ENCODE measurements at regions not wholly inside any gene's neighbourhood (a gene's known extent, or its start where the extent isn't known, plus 50 kb on each side); places are given as distances from the start of the nearest gene placed in this dataset.

DNA sequence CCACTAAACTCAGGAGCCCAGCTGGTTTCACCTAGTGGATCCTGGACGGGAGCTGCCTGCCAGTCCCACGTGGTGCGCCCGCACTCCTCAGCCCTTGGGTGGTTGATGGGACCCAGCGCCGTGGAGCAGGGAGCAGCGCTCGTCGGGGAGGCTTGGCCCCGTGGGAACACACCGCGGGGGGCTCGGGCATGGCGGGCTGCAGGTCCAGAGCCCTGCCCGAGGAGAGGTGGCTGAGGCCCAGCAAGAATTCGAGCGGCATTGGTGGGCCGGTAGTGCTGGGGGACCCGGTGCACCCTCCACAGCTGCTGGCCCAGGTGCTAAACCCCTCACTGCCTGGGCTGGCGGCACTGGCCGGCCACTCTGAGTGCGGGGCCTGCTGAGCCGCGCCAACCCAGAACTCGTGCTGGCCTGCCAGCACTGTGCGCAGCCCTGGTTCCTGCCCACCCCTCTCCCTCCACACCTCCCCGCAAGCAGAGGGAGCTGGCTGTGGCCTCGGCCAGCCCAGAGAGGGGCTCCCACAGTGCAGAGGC, 137.3 kb downstream of the TRIB2 start:
- H3K27me3 ChIP-seq (ENCODE audit: control insufficient read depth, insufficient read depth, low read length): no peaks in the 10 kb centered on the region
- no peak overlapping the region for H3K27ac ChIP-seq (ENCODE audit: low read length)
- no CpG with 5 or more reads among the region's 28 CpGs for WGBS (ENCODE audit: insufficient coverage, low lambda C conversion rate)
- no peak overlapping the region for H3K4me3 ChIP-seq (ENCODE audit: low read length)
- no peaks in the 10 kb centered on the region for H3K4me1 ChIP-seq (ENCODE audit: control insufficient read depth, insufficient read depth, low read length)
- no peaks in the 10 kb centered on the region for H3K36me3 ChIP-seq (ENCODE audit: control insufficient read depth, insufficient read depth, low read length)
- no peak for DNase-seq
- peaks cover 8% of the 10 kb centered on the region for H3K9me3 ChIP-seq (ENCODE audit: control insufficient read depth, low read depth, low read length)

DNA sequence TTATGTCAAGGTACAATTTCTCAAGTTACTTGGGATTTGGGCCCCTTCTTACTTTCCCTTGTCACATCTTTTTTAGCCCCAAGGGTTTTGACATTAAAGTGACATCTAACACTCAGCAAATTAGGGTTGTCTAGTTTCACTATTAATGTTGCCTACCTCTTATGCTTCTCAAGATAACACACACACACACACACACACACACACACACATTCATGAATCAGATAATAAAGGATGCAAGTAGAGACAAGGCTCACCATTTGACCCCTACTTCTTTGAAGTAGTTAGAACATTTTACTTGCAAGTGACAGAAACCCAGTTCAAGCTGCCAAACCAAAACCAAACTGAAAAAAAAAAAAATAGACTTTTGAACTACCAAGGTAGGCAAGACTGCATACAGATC, 138.8 kb downstream of the TRIB2 start:
- H3K27ac ChIP-seq (ENCODE audit: low read length): no peak overlapping the region
- no peaks in the 10 kb centered on the region for H3K4me1 ChIP-seq (ENCODE audit: control insufficient read depth, insufficient read depth, low read length)
- H3K4me3 ChIP-seq (ENCODE audit: low read length): no peak overlapping the region
- peaks cover 8% of the 10 kb centered on the region for H3K9me3 ChIP-seq (ENCODE audit: control insufficient read depth, low read depth, low read length)
- no peaks in the 10 kb centered on the region for H3K27me3 ChIP-seq (ENCODE audit: control insufficient read depth, insufficient read depth, low read length)
- no peaks in the 10 kb centered on the region for H3K36me3 ChIP-seq (ENCODE audit: control insufficient read depth, insufficient read depth, low read length)
- DNase-seq: no peak

DNA sequence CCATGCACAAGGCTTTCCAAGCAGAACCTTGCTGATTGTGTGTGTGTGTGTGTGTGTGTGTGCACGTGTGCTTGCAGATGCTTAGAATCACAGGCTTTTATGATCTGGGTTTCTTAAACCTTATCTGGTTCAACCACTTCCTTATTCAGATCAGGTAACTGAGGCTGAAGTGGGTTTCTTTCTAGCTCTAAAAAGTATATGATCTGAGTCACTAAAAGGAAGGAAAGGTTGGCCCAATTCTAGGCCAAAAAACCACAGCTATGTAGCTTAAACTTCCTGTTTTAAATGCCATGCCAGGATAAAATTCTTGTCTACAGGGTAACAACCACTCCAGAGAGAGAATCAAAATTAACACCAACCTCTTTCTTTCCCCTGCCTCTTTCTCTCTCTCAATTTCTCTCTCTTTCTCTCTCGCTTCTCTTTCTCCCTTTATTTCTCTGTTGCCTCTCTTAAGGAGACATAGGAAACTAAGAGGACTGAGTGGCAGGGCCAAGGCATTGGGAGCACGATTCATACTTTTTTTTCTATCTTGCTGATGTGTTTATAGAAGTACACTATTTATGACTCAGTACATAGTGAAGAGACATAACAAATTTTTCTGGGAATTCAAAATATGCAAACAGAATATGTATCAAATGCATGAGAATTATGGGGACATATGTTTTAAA, 140.3 kb downstream of the TRIB2 start:
- H3K27me3 ChIP-seq (ENCODE audit: control insufficient read depth, insufficient read depth, low read length): no peaks in the 10 kb centered on the region
- no peak overlapping the region for H3K4me3 ChIP-seq (ENCODE audit: low read length)
- no peak overlapping the region for H3K27ac ChIP-seq (ENCODE audit: low read length)
- 66% methylated on average over 2 of the region's 3 CpGs for WGBS (ENCODE audit: insufficient coverage, low lambda C conversion rate)
- peak in 1 of 2 donors; percentile 9 for DNase-seq
- H3K9me3 ChIP-seq (ENCODE audit: control insufficient read depth, low read depth, low read length): peaks cover 8% of the 10 kb centered on the region
- H3K4me1 ChIP-seq (ENCODE audit: control insufficient read depth, insufficient read depth, low read length): no peaks in the 10 kb centered on the region
- no peaks in the 10 kb centered on the region for H3K36me3 ChIP-seq (ENCODE audit: control insufficient read depth, insufficient read depth, low read length)

DNA sequence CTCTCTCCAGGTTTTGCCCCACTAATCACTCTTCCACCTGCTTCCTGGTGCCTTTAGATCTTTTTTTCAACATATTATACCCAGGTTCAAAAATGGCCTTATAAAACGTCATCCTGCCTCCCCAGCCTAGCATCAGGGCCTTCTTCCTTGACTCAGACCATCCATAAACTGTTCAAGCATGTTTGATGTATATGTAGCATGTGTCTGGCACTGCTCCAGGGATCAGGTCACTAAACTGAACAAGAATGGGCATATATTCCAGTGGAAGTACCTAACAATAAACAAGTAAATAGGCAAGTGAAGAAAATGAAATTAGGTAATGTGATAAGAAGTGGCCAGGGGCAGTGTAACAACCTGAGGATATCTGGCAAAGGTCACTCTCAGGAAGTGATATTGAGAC, 141.2 kb downstream of the TRIB2 start:
- Histone ChIP-seq H3K4me3 (ENCODE audit: low read length) (no peak overlapping the region), H3K36me3 (ENCODE audit: control insufficient read depth, insufficient read depth, low read length) (no peaks in the 10 kb centered on the region), H3K27ac (ENCODE audit: low read length) (no peak overlapping the region), H3K4me1 (ENCODE audit: control insufficient read depth, insufficient read depth, low read length) (no peaks in the 10 kb centered on the region), H3K9me3 (ENCODE audit: control insufficient read depth, low read depth, low read length) (peaks cover 8% of the 10 kb centered on the region), H3K27me3 (ENCODE audit: control insufficient read depth, insufficient read depth, low read length) (no peaks in the 10 kb centered on the region)
- no CpG with 5 or more reads among the region's 1 CpG for WGBS (ENCODE audit: insufficient coverage, low lambda C conversion rate)
- no peak for DNase-seq

DNA sequence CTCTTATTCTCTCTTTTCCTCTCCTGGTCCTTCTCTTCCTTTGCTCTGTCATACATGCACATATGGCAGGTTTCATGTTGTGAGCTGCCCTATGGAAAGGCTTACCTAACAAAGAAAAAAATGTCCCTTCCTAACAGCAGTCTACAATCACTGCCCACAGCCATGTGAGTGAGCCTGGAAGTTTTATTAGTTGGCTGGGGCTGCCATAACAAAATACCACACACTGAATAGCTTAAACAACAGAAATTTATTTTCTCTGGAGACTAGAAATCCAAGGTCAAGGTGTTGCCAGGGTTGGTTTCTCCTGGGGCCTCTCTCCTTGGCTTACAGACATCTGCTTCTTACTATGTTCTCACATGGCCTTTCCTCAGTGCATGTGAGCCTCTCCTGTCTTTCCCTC, 142.1 kb downstream of the TRIB2 start:
- Histone ChIP-seq H3K27ac (ENCODE audit: low read length) (no peak overlapping the region), H3K9me3 (ENCODE audit: control insufficient read depth, low read depth, low read length) (peaks cover 8% of the 10 kb centered on the region), H3K36me3 (ENCODE audit: control insufficient read depth, insufficient read depth, low read length) (no peaks in the 10 kb centered on the region), H3K4me1 (ENCODE audit: control insufficient read depth, insufficient read depth, low read length) (no peaks in the 10 kb centered on the region), H3K27me3 (ENCODE audit: control insufficient read depth, insufficient read depth, low read length) (no peaks in the 10 kb centered on the region), H3K4me3 (ENCODE audit: low read length) (no peak overlapping the region)
- DNase-seq: no peak

DNA sequence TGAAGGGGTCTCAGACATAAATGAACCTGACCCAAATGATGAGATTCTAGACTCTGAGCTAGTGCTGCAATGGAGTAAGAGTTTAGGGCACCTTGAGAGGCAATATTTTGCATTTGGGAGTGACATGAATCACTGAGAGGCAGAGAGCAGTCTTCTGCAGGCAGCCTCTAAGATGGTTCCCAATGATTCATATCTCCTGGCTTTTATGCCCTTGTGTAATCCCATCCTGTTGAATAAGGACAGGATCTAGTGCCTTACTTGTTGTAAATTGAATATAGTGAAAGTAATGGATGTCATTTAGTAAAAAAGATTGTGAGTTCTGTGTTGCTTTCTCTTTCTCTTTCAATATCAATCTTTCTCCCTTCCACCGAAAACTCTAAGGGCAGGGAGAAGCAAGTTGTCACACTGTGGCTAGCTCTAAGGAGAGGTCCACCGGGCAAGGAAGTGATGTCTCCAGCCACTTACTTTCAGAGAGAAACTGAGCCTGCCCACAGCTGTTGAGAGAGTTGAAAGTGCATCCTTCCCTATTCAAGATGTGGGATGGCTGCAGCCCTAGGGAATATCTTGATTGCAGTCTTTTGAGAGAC, 144.7 kb downstream of the TRIB2 start:
- no CpG with 5 or more reads among the region's 2 CpGs for WGBS (ENCODE audit: insufficient coverage, low lambda C conversion rate)
- no peak overlapping the region for H3K27ac ChIP-seq (ENCODE audit: low read length)
- H3K36me3 ChIP-seq (ENCODE audit: control insufficient read depth, insufficient read depth, low read length): no peaks in the 10 kb centered on the region
- no peak overlapping the region for H3K4me3 ChIP-seq (ENCODE audit: low read length)
- H3K4me1 ChIP-seq (ENCODE audit: control insufficient read depth, insufficient read depth, low read length): no peaks in the 10 kb centered on the region
- DNase-seq: no peak
- no peaks in the 10 kb centered on the region for H3K27me3 ChIP-seq (ENCODE audit: control insufficient read depth, insufficient read depth, low read length)
- no peaks in the 10 kb centered on the region for H3K9me3 ChIP-seq (ENCODE audit: control insufficient read depth, low read depth, low read length)

DNA sequence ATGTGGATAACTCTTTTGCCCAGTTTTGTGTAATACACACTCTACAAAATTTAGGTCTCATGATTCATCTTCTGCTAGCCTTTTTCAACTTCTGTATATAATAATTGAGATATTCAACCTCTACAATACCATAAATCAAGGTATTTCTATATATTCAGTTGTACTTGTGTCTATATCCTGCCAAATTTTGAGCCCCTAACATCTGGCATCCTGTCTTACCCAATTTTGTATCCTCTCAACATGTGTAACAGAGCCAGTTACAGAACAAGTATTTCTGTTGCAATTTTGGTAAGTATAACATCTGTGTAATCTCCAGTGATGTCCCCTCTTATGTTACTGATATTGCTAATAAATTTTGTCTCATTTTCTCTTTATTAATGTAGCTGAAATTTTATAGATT, 145.8 kb downstream of the TRIB2 start:
- Histone ChIP-seq H3K27me3 (ENCODE audit: control insufficient read depth, insufficient read depth, low read length) (no peaks in the 10 kb centered on the region), H3K27ac (ENCODE audit: low read length) (no peak overlapping the region), H3K9me3 (ENCODE audit: control insufficient read depth, low read depth, low read length) (no peaks in the 10 kb centered on the region), H3K4me1 (ENCODE audit: control insufficient read depth, insufficient read depth, low read length) (no peaks in the 10 kb centered on the region), H3K36me3 (ENCODE audit: control insufficient read depth, insufficient read depth, low read length) (no peaks in the 10 kb centered on the region), H3K4me3 (ENCODE audit: low read length) (no peak overlapping the region)
- DNase-seq: no peak

DNA sequence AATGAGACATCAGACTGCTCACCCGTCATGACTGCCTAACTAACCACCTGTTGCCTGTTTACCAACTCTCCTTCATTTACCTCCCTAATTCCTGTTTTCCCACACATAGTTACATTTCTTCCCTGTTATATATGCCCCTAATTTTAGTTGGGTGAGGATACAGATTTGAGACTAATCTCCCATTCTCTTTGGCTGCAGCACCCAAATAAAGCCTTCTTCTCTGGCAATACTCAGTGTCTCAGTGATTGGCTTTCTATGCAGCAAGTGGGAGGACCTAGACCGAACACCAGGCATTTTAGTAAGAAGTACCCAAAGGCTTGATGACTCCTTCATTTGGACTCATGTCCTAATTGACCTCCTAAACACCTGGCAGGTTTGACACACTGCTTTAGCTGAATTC, 147.2 kb downstream of the TRIB2 start:
- Histone ChIP-seq H3K4me1 (ENCODE audit: control insufficient read depth, insufficient read depth, low read length) (no peaks in the 10 kb centered on the region), H3K27ac (ENCODE audit: low read length) (no peak overlapping the region), H3K9me3 (ENCODE audit: control insufficient read depth, low read depth, low read length) (no peaks in the 10 kb centered on the region), H3K4me3 (ENCODE audit: low read length) (no peak overlapping the region), H3K27me3 (ENCODE audit: control insufficient read depth, insufficient read depth, low read length) (no peaks in the 10 kb centered on the region), H3K36me3 (ENCODE audit: control insufficient read depth, insufficient read depth, low read length) (no peaks in the 10 kb centered on the region)
- WGBS (ENCODE audit: insufficient coverage, low lambda C conversion rate): 100% methylated on average over 1 of the region's 2 CpGs
- DNase-seq: no peak

DNA sequence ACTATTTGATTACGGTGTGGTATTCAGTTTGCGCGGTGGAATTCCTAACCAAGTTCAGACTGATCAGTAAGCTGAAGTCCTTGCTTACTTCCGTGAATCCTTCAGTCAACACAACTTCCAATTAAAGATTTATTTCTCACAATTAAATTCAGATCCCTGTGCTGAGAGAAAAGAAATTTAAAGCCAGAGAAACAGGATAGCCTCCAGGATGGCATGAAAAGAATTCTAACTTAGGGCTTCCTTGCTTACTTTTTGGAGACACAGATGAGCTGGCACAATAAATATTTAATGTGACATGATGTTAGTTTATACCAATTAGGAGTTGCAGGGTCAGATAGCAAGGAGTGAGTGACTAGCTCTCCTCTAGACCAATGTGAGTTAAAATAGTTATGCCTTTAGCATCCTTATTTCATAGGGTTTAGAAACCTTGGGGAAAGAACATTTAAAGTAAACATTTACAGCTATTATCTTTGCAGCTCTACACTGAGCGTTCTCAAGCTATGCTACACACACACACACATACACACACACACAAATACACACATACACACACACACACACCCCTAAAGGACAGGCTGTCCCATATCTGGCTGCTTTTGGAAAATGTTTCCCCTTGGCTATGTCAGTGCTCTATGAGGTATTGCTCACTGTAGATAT, 151.0 kb downstream of the TRIB2 start:
- no peak overlapping the region for H3K27ac ChIP-seq (ENCODE audit: low read length)
- no CpG with 5 or more reads among the region's 5 CpGs for WGBS (ENCODE audit: insufficient coverage, low lambda C conversion rate)
- no peak for DNase-seq

DNA sequence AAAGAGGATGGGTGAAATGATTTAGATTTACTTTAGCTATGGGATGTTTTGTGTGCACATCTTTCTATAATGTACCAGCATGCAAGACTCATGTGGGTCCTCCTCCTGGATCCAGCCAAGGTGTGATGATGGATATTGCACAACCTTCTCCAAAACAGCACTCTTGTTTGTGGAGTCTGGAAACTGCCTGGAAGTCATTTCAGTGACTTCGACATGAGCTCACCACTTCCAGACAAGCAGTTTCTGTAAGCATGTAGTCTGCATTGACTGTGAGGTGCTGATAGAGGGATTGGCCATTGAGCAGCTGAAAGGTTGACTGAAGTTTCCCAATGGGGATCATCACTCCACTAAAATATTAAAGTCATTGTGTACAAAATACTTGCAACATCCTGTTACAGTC, 154.0 kb downstream of the TRIB2 start:
- Histone ChIP-seq H3K36me3 (ENCODE audit: control insufficient read depth, insufficient read depth, low read length) (no peaks in the 10 kb centered on the region), H3K9me3 (ENCODE audit: control insufficient read depth, low read depth, low read length) (no peaks in the 10 kb centered on the region), H3K4me3 (ENCODE audit: low read length) (no peak overlapping the region), H3K4me1 (ENCODE audit: control insufficient read depth, insufficient read depth, low read length) (no peaks in the 10 kb centered on the region), H3K27ac (ENCODE audit: low read length) (no peak overlapping the region), H3K27me3 (ENCODE audit: control insufficient read depth, insufficient read depth, low read length) (no peaks in the 10 kb centered on the region)
- WGBS (ENCODE audit: insufficient coverage, low lambda C conversion rate): no CpG with 5 or more reads among the region's 1 CpG
- DNase-seq: no peak

More for the DNA sequence above, 151.0 kb downstream of the TRIB2 start:
- H3K4me1 ChIP-seq (ENCODE audit: control insufficient read depth, insufficient read depth, low read length): no peaks in the 10 kb centered on the region
- no peak overlapping the region for H3K4me3 ChIP-seq (ENCODE audit: low read length)
- H3K36me3 ChIP-seq (ENCODE audit: control insufficient read depth, insufficient read depth, low read length): no peaks in the 10 kb centered on the region
- H3K9me3 ChIP-seq (ENCODE audit: control insufficient read depth, low read depth, low read length): no peaks in the 10 kb centered on the region
- H3K27me3 ChIP-seq (ENCODE audit: control insufficient read depth, insufficient read depth, low read length): no peaks in the 10 kb centered on the region
